Posterior cingulate gyrus (tissue), 11 donors: ENCODE measurements at regions not wholly inside any gene's neighbourhood (a gene's known extent, or its start where the extent isn't known, plus 50 kb on each side); places are given as distances from the start of the nearest gene placed in this dataset.

Experiments used
- DNase-seq, 10 donors: peaks; one replicate each; pipeline versions ENCODE4 v3.0.0 to v3.0.0-alpha.2; 2020 to 2021; ENCODE audit warnings: mixed read lengths in 3 of 10
- intact Hi-C: fragments of 100-400 bp; cut with DNase I; formaldehyde crosslinking; loops from one replicate; pipeline ENCODE4 v1.15.1; 2023

- intact Hi-C loops: no loop called here
- DNase-seq: peak in 2 of 10 donors; percentile 24 to 55
Measured at GRCh38 chr15:69529141-69529540, 76.5 kb downstream of the RPLP1 start.

GRCh38 chr15:69529961-69530633 is 77.5 kb downstream of the RPLP1 start:
- peak in 1 of 10 donors; percentile 24 for DNase-seq
- intact Hi-C loops: no loop called here

DNA sequence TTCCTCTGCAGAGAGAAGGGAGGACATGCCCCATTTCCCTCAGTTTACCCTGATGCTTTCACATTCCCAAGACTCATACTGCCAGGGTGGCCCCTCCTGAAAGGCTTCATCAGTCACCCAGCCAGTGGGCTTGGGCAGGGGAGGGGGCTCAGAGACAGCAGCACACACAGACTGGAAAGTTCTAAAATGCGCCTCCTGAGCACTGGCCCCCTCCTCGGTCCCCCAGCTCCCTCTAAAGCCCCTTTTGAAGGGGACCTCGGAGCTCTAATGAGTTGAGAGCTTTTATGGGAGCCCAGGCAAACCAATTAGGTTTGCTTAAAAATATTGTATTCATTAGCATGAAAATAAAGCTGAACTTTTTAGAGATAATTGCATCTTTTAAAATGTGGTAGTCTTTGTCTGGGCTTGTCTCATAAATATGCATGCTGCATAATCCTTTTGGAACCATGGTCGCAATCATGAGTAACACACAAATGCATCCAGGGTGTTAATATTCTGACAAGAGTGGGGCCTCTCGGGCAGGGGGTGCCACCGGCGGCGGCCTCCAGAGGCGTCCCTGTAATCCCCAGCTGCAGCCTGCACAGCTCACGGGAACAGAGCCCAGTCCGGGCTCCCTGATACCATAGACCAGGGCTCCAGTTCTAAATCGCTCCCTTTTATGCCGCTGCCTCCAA is 78.5 kb downstream of the RPLP1 start:
- intact Hi-C loops: no loop called here
- peak in 9 of 10 donors; percentile 28 to 92 (median 46) for DNase-seq

DNA sequence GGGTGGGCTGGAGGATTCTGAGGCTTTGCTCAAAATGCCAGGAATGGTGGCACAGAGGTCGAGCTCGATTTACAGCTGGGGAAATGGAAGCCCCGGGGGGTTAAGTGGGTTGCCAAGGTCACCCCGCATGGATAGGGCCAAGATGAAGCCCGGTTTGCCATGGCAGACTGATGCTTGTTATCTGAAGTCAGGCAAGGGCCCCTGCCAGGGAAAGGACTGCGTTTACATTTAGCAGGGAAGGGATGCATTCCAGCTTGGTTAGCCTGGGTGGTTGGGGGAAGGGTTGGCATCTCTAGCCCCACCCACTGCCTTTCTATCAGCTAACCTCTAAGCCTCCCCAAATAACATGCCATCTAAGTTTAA is 79.0 kb downstream of the RPLP1 start:
- DNase-seq: no peak
- intact Hi-C loops: no loop called here

DNA sequence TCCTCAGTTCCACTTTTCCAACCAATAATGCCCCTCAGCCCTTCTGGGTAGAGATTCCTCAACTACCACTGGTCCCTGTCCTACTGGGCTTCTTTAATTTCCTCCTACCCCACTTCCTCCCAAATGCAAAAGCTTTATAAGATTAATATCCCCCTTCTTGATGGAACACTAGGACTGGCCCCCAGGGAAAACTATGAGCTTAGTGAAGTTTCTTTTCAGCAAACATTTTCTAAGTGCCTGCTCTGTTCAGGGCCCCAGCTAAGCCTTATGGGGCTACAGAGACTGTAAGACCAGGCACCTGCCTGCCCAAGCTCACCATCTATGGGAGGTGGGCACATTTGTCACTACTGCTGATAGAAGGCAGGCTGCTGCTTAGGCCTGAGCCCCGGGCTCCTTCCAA is 79.4 kb downstream of the RPLP1 start:
- DNase-seq: peak in 1 of 10 donors; percentile 28
- intact Hi-C loops: no loop called here

DNA sequence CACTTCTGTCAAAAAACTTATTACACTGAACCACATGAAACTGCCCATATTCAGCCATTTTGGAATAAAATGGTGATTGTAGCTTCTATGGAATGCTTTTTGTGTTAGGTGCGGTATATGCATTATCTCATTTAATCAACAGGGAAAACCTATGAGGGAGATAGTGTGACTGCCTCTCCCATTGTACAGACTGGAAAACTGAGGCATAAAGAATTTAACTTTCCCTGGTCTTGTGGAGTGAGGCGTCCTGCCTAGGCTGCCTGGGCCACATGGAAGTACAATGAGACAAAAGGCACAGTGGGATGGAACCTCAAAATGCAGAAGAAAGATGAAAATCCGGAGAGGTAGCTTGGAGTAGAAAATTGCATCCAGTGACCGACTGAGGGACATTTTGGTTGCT is 80.2 kb downstream of the RPLP1 start:
- DNase-seq: no peak
- intact Hi-C loops: no loop called here

DNA sequence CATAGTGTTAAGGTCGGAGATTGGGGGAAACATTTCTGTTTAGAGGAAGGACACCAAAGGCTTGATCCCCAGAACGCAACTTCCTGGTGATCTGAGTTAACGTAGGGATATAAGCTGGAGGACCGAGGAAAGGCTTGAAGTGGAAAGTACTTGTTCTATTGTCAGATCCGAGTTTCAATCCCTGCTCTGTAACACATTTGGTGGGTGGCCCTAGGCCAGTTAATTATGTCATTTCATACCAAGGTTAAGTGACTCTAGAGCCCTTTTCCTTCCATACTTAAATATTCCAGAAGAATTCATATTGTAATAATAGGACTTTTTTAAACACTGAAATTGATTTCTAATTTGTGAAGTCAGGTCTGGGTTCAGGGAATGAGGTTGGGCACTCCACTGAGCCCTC is 80.9 kb downstream of the RPLP1 start:
- intact Hi-C loops: no loop called here

GRCh38 chr15:69535101-69535638 is 82.6 kb downstream of the RPLP1 start:
- intact Hi-C loops: no loop called here
- peak in 1 of 10 donors; percentile 19 for DNase-seq

More for the DNA sequence above, 80.9 kb downstream of the RPLP1 start:
- DNase-seq: no peak

- DNase-seq: peak in 1 of 10 donors; percentile 42
- intact Hi-C loops: no loop called here
Measured at GRCh38 chr15:69535998-69536397, 83.4 kb downstream of the RPLP1 start.

DNA sequence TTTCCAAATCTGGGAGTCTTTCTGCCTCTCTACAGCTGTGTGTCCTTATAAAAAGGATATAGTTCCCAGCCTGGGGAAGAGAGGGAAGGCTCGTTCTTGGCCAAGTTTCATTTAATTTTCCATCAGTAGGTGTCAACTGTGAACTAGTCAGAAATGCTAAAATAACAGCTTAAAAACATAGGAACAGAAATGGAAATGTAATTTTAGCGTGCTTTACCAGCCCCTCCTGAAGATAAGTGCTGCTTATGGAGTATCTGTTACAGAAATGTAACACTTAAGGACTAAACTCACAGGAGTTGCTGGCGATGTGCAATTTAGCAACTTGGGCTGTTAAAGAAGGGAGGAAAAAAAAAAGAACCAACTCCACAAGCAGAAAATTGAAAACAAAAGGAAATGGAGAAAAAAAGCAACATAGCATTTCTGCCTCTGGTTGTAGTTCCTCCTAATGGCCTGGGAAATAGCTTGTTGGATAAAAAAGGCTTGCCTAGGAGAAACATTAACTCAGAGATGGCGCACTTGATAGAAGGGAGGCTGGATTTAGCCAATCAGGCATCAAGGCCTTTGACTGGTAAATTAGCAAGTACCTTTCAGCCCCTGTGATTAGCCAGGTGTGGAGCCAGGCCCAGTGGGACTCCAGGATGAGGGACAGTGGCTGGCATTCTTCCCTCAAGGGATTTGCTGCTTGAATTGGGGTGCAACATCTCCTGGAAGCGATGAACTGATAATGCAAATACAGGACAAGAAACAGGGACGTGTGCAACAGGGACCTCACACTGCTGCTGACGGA is 84.3 kb downstream of the RPLP1 start:
- intact Hi-C loops: no loop called here
- DNase-seq: peak in 1 of 10 donors; percentile 48

- intact Hi-C loops: no loop called here
- DNase-seq: no peak
Measured at GRCh38 chr15:69537901-69538300, 85.3 kb downstream of the RPLP1 start.

DNA sequence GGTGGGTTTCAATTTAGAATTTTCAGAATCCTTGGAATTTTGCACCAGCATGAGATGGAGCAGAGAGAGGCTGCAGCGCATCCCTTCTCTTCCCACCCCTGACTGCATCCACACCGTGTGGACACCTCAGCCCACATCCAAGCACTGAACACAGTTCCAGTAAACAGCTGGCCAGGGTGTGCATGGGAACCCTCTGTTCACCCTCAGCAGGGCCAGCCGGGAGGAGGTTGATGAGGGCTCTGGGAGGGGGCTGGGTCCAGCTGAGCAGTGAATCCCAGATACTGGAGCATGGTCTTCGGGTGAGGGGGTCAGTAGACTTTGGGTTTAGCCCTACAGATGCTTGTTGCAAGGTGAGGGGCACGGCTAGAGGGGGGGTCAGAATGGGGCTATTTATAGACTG is 85.8 kb downstream of the RPLP1 start:
- intact Hi-C loops: no loop called here
- peak in 1 of 10 donors; percentile 34 for DNase-seq

DNA sequence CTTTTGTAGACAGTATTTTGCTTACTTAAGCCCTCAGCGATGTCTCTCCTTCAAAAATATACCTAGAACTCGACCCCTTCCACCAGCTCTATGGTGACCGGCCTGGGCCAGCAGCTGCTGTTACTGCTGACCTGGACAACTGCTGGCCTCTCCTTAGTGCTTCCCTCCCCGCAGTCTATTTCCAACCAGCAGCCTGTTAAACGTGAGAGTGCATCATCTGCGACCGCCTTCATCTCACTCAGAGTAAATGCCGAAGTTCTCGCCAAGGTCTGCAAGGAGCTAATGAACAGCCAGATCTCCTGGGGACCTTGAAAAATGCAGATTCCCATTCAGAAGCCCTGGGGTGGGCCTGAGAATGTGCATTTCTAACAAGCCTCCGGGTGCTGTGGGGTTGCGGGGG is 86.7 kb downstream of the RPLP1 start:
- peak in 1 of 10 donors; percentile 16 for DNase-seq
- intact Hi-C loops: no loop called here

- intact Hi-C loops: no loop called here
- DNase-seq: peak in 7 of 10 donors; percentile 16 to 88 (median 36)
Measured at GRCh38 chr15:69540622-69541021, 88.0 kb downstream of the RPLP1 start.

DNA sequence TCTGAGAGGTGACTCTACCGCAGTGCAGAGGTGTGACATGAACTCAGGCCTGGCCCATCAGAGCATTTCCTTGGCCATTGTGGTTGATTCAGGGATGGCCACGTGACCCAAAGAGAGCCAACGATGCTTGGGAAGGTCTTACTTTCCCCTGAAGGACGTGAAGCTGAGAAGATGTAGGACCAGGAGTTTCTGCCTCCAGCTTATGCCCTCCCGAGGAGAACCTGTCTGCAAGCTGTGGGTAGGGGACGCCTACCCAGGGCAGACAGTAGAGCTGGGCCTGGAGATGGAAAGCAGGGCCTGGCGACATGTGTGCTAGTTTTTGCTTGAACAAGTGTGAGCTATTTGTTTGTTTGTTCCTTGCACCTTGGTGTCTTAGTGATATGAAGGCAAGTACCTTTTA is 89.4 kb downstream of the RPLP1 start:
- intact Hi-C loops: no loop called here
- peak in 1 of 10 donors; percentile 37 for DNase-seq

DNA sequence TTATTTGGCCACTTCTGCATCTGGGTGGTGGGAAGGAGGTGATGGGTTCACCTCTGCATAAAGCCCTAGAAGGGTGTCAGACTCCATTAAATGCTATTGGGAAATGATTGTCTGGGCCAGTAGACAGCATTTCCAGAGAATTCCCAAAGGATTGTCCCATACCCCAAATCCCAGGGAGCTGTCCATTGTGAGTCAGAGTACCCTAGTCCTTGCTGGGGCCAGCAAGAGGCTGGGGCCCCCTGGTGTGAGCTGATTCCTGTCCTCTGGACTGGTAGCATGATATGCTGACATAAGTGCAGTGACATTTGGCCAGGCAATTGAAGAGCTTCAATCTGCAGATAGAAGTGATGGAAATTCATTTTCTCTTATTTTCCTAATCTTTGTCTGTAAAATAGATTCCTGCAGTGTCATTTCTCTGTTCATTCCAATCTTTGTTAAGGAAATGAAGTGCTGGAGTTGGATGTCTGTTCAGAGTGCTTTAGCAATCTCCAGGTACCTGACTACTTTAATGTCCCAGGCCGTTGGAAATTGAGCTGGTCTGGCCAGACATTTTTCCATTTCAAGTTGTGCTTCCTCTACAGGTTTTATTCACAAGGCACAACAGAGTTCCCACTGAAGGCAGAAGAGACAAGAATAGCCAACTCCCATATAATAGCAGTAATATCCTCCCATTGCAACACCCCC is 91.2 kb downstream of the RPLP1 start:
- intact Hi-C loops: no loop called here
- DNase-seq: peak in 1 of 10 donors; percentile 24

DNA sequence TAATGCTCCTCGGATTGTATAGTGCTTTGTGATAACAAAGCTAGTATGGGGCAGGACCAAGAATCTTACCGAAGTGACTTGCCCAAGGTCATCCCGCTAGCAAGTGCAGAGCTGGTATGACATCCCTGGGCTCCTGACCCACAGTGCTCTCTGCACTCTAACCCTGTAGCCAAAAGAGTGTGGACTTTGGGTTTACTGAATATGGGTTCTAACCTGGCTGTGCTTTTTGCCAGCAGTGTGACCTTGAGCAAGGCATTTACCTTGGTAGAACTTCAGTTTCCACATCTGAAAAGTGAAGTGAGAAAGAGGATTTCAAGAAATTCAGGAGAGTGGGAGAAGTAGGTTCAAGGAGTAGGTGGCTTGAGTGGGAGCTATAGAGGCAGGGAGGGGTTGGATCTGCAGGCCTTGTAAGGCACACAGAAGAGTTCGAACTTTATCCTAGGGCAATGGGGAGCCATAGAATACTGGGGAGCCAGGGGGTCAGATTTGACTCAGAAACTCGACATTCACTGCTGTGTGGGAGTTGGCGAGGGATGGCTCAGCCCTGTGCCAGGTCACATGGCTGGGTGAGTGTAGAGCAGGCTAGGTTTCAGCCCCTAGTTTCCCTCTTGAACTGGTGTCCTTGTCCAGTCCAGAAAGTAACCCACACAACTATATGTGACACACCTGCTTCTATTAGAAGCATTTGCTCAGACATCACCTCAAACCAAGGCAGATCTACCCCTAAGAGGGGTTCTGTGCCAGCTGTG is 91.9 kb downstream of the RPLP1 start:
- intact Hi-C loops: no loop called here
- DNase-seq: peak in 1 of 10 donors; percentile 42

- DNase-seq: no peak
- intact Hi-C loops: no loop called here
Measured at GRCh38 chr15:69546182-69546581, 93.6 kb downstream of the RPLP1 start.

DNA sequence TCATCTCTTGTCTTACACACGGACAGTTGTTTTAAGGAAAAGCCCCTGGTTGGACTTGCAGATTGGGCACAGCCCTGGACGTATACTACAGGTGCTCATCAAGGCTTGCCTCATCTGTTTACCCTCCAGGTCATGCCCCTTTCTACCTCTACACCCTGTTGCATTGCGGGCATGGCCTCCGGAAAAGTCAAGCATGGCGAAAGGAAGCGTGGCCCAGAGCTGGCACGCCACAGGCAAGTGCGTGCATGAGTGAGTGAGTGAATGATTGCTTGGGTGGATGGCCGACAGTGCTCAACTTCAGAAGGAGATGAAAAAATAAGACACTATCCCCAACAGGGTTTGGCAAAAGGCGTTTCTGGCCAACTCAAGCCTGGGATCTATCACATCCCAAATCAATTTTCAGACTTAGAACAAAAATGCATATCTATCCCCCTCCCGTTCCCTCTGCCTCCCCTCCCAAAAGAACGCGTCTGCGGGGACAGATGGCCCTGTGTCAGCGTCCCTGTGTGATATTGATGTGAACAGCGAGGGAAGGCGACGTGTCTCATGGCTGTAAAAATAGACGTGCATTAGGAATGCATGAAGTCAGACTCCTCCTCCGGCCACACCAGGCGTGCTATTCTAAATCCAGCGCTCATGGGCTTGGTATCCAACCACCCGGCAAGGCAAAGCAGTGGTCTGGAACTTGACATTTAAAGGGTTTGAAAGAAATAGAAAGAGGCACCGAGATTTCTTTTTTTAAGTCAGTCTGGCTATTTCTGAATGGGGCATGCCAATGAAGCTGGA is 96.0 kb downstream of the RPLP1 start:
- intact Hi-C loops: no loop called here
- peak in 1 of 10 donors; percentile 67 for DNase-seq
